GM21786 (cell line): ENCODE measurements at regions not wholly inside any gene's neighbourhood (a gene's known extent, or its start where the extent isn't known, plus 50 kb on each side); places are given as distances from the start of the nearest gene placed in this dataset.

Experiments used
- ATAC-seq: cut with Tn5 transposase; IDR thresholded peaks from one replicate; pipeline ENCODE4 v1.9.1; 2021; ENCODE audit not compliant: unreplicated experiment

- no peak for ATAC-seq
Measured at GRCh38 chr6:37105148-37106050, 64.6 kb upstream of the PIM1 start.

- no peak for ATAC-seq
Measured at GRCh38 chr6:37106051-37106363, 63.9 kb upstream of the PIM1 start.

GRCh38 chr6:37106554-37106953 is 63.4 kb upstream of the PIM1 start:
- ATAC-seq, result no peak

- no peak for ATAC-seq
Measured at GRCh38 chr6:37106982-37107491, 62.9 kb upstream of the PIM1 start.

- ATAC-seq, result no peak
Measured at GRCh38 chr6:37109714-37110499, 60.0 kb upstream of the PIM1 start.

- peak; percentile 58 for ATAC-seq
Measured at GRCh38 chr6:37110500-37111461, 59.2 kb upstream of the PIM1 start.

GRCh38 chr6:37113976-37114375 is 56.0 kb upstream of the PIM1 start:
- ATAC-seq, result no peak

- ATAC-seq, result no peak
Measured at GRCh38 chr6:37114612-37115011, 55.3 kb upstream of the PIM1 start.

GRCh38 chr6:37115236-37115895 is 54.6 kb upstream of the PIM1 start:
- no peak for ATAC-seq

GRCh38 chr6:37116326-37116725 is 53.6 kb upstream of the PIM1 start:
- no peak for ATAC-seq

- ATAC-seq, result no peak
Measured at GRCh38 chr6:37119387-37119886, 50.5 kb upstream of the PIM1 start.
